Suppressor macrophage treated with lipopolysaccharide for 4 hours (primary cell): ENCODE measurements at regions not wholly inside any gene's neighbourhood (a gene's known extent, or its start where the extent isn't known, plus 50 kb on each side); places are given as distances from the start of the nearest gene placed in this dataset.
"Not testable (repeated sequence)": the region's sequence is repeated elsewhere in the genome, so short reads cannot be mapped to it uniquely, and the experiment has no call there.

Experiments
- DNase-seq: peaks from one replicate; pipeline ENCODE4 v3.0.0-alpha.2; 2020

DNA sequence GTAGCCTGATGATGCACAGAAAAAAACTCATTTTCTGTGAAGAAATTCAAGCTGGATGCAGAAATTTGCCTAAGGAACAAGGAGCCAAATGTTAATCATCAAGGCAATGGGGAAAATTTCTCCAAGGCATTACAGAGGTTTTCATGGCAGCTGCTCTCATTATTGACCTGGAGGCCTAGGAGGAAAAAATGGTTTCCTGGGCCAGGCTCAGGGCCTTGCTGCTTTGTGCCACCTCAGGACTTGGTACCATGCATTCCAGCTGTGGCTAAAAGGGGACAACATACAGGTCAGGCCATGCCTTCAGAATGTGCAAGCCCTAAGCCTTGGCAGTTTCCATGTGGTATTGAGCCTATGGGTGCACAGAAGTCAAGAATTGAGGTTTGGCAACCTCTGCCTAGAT is 1320.1 kb upstream of the MIR17HG start:
- DNase-seq, result no peak

DNA sequence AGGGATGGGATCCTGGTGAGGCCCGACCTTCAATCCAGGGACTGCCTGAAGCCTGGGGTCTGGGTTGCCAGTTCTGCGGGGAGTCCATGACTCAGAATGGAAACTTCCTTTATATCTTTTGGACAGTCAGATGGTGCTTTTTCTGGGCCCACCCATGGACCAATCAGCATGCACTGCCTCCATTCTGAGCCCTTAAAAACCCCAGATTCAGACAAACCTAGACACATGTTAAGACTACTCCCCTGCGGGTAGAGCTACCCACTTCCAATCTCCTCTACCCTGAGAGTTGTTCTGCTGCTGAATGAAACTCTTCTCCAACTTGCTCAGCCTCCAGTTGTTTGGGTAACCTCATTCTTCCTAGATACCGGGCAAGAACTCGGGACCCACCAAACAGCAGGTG is 1315.2 kb upstream of the MIR17HG start:
- DNase-seq, result no peak

DNA sequence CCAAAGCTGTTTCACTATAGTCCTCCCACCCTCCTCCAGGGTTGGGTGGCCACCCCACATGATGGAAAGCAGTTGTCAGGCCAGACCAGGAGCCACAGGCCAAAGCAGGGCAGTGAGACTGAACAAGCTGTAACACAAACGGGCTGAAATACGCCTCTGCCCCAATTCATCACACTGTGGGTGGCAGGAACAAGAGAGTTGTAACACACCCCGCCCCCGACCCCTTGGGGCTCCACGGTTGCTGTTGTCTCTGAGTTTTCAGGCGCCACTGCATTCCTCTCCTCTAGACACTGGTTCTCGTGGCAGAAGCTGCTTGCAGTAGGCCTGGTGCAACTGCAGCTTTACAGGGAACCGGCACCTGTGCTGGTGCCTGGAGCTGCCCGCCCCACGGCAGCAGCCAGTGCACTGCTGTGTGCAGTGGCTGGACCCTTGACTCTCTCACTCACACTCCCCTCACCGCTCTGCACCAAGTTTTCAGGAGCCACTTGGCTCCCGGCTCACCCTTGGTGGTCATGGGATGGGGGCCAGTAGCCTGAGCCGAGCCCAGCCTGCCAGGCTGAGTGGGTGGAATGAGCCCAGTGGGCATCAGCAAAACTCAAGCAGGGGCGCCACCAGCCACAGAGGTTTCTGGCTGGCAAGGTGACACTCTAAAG is 1314.5 kb upstream of the MIR17HG start:
- no peak for DNase-seq

DNA sequence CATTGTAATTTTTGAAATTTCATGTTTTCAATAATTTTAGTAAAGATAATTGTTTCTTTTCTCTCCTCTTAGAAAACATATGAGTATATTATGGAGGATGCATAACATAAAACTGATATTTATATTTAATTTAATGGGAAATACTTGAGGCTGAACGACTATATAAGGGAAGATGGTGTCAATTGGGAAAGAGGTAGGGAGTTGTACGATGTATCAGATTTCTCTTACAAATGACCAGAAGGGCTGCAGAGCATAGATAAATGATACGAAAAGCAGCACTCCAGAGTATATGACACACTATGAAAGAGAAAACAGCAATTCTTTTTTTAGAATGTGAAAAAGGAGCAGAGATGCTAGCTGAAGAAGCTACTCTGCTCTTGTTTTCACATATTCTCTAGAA is 1308.0 kb upstream of the MIR17HG start:
- no peak for DNase-seq

DNA sequence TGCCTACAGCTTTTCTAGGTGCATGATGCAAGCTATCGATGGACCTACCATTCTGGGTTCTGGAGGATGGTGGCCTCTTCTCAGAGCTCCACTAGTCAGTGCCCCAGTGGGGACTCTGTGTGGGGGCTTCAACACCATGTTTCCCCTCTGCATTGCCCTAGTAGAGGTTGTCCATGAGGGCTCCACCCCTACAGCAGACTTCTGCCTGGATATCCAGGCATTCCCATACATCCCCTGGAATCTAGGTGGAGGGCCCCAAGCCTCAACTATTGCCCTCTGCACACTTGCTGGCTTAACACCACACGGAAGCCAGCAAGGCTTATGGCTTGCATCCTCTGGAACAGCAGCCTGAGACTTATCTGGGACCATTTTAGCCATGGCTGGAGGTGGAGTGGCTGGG is 1299.9 kb upstream of the MIR17HG start:
- no peak for DNase-seq

DNA sequence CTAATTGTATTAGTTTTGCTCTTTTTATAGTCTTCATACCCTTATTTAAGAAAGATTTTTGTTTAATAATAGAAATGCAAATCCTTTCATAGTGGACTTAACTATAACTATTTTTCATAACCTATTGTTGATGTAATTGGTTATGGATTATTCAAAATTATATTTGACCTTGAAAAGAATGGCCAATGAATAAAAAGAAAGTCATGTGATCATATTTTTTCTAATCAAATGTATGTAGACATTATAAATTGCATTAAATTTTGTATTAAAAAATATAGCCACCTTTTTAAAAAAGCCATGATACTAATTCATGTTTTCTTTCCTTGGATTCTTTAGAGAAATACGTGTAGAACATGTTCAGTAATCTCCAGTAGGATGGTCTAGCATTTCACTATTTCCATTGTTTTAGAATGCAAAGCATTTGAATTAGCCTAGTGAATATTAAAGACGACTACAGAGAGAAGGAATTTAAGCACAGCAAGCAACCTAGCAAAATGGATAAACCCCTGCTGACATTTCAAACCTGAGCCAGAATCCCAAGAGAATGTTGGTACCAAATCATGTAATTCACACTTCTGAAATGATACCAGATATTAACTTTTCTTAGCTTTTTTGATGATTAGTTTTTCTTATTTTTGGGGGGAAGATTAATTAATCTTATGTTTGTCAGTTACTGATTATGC is 1297.4 kb upstream of the MIR17HG start:
- DNase-seq, result no peak

DNA sequence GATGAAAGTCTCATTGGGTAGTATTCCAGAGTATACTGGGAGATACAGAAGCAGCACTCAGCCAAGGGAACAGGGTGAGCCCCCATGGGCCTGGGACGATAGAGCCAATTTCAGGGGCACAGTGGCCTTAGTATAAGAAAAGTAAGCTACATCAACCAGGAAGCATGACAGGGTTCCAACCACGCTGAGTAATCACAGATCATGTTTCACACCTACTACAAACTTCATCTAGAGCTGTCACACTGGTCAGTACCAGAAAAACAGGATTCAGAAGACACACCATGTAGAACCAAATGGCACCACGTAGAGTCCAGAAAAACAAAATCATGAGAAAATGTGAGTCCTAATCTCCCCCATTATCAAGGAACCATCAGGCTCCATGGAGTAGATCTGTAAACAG is 1292.4 kb upstream of the MIR17HG start:
- no peak for DNase-seq

DNA sequence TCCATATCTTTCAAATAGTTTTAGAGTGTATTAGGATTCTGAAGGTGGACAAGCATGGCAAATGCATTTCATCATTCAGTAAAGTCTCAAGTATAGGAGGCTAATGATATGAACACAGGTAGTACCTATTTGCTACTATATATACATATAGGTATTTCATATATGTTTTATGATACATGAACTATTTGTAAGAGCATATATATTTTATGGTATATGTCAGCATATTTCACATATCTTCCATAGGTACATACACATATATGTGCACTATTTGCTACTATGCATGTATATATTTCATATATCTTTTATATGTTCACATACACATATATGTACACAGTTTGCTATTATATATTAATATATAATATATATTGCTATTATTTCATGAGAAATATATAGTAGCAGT is 1291.7 kb upstream of the MIR17HG start:
- DNase-seq, result no peak

DNA sequence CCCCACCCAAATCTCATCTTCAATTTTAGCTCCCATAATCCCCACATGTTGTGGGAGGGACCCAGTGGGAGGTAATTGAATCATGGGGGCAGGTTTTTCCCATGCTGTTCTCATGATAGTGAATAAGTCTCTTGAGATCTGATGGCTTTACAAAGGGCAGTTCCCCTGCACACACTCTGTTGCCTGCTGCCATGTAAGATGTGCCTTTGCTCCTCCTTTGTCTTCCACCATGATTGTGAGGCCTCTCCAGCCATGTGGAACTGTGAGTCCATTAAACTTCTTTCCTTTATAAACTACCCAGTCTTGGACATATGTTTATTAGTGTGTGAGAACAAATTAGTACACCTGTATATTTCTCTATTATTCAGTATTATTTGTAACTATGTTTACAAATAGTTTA is 1283.3 kb upstream of the MIR17HG start:
- DNase-seq, result not testable (repeated sequence)

DNA sequence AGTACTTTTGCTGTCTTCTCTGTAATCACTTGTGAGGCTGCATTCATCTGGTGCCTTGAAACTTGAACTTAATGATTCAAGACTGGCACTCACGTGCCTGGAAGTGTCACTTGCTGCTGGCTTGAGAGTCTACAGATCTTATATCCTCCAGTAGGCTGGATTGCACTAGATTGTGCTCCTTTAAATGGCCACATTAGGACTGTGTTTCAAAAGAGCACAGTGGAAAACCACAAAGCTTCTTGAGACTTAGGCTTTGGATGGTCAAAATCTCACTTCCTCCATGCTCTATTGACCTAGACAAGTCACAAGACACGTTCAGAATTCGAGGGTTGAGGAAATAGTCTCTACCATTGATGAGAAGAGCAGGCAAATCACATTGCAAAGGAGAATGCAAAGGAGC is 1278.8 kb upstream of the MIR17HG start:
- DNase-seq, result no peak

DNA sequence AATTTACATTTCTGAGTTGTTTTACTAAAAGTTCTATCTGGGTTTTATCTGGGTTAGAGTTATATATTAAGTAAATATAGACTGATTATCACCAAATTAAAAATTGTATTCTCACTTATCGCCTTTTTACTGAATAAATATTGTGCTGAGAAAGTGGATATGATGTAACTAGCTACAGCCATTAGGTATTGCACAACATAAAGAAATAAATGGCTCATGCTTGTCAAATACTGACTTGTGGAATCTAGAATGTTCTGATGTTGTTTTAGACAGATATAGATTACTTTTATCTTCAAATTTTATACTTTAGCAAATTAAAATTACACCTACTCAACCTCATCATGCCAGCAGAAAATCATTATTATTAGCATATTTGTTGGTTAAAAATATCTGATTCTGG is 1277.1 kb upstream of the MIR17HG start:
- DNase-seq, result no peak

DNA sequence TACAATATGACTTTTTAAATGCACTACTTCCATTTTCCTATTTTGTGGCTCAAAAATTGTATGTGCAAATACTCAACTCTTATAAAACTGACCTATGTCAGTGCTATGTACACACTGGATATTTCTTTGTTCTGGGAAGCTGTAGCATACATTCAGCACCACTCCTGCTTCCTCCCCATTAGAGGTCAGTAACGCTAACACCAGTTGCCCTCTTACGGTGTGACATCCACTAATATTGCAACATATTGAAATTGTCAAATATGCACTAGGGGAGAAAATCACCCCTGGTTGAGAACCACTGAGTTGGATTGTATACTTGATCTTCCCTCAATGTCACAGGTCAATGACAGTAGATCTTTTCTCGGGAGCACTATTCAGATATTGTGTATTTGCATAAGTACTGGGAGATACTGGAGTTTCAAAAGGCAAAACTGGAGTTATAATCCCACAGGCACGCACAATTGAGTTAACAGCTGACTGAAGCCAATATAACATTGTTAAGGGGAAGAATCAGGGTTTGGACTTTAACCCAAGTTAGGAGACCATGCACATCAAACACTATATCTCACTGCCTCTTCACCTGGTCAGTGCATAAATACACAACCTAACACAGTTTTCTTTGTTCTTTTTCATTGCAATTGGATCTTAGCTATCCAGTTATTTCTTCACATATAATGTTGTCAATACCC is 1276.5 kb upstream of the MIR17HG start:
- DNase-seq, result no peak

DNA sequence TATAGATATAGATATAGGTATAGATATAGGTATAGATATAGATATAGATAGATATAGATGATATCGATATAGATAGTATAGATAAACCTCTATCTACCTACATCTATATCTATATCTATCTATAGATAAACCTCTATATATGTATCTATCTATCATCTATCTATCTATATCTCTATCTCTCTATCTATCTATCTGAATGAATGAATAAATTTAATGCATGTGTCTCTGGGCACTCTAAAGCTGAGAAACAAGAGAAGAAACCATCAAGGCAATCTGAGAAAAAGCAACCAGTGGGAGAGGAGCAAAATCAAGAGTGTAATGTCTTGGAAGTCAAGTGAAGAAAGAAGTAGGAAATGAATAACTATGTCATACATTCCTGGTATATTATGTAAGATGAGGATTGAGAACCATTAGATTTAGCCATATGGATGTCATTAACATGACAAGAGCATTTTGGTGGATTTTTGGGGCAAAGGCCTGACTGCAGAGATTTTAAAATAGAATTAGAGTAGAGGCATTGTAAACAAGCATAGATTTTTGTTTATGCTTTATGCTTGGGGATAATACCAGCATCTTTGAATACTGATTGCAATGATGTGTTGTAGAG is 1262.7 kb upstream of the MIR17HG start:
- DNase-seq, result no peak

DNA sequence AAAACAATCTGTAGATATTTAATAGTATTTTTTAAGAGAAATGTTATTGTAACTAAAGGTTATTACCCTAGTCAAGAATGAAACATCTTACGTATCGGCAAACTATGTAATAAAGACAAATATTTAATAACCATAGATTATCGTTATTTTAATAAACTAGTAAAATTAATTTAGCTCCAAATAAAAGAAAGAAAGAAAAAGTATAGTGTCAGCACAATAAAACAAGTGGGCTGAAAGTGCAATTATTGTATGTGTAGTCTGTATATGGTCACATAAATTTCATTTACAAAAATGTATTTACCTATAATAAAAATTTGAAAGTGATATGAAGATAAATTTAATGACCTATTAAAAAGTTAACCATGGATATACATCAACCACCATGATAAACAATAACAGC is 1258.4 kb upstream of the MIR17HG start:
- no peak for DNase-seq

DNA sequence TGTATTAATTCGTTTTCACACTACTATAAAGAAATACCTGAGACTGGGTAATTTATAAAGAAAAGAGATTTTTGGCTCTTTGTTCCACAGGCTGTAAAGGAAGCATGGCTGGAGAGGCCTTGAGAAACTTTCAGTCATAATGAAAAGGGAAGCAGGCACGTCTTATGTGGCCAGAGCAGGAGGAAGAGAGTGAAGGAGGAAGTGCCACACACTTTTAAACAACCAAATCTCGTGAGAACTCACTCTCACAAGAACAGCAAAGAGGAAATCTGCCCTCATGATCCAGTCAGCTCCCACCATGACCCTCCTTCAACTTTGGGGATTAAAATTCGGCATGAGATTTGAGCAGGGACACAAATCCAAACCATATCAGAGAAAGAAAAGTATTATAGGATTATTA is 1255.9 kb upstream of the MIR17HG start:
- peak; percentile 1 for DNase-seq

DNA sequence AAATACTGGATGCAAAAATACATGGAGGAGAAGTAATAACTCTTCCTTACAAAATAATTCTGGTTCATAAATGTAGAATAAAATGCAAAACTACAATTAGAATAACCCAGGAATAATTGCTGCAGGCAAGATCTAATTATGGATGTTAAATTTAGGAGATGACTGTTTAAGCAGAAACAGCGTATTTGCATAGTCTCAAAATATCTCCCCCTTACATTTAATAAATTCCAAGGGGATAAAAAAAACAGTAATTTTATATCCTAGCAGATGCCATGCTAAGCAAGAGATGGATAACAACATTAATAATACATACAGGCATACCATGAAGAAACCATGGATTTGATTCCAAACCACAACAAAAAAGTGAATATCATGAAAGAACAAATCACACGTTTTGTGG is 1253.1 kb upstream of the MIR17HG start:
- DNase-seq, result no peak

DNA sequence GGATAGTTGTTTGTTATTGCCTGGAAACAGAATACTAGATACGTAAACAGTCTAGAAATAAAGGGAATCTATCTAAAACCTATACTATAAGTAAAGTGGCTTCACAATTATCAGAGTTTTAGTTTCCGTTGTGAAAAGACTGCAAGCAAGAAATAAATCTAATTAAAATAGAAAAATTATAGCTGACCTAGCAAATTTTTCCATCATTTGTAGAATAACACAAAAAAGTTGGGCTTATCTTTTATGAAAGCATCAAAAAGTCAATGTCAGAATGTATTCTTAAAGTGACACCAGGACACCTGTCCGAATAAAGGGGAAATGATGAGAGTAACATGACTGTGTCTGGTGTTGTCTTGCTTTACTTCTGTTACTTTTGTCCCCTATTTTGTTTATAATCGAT is 1248.9 kb upstream of the MIR17HG start:
- DNase-seq, result no peak

DNA sequence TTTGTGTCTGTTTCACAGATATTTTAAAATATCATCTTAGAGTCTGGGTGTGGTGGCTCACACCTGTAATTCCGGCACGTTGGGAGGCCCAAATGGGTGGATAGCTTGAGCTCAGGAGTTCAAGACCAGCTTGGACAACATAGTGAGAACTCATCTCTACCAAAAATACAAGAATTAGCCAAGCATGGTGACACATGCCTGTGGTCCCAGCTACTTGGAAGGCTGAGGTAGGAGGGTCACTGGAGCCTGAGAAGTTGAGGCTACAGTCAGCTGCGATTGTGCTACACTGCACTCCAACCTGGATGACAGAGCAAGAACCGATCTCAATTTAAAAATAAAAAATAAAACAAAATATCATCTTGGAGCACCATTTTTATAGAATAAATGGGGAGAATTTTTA is 1247.6 kb upstream of the MIR17HG start:
- no peak for DNase-seq

DNA sequence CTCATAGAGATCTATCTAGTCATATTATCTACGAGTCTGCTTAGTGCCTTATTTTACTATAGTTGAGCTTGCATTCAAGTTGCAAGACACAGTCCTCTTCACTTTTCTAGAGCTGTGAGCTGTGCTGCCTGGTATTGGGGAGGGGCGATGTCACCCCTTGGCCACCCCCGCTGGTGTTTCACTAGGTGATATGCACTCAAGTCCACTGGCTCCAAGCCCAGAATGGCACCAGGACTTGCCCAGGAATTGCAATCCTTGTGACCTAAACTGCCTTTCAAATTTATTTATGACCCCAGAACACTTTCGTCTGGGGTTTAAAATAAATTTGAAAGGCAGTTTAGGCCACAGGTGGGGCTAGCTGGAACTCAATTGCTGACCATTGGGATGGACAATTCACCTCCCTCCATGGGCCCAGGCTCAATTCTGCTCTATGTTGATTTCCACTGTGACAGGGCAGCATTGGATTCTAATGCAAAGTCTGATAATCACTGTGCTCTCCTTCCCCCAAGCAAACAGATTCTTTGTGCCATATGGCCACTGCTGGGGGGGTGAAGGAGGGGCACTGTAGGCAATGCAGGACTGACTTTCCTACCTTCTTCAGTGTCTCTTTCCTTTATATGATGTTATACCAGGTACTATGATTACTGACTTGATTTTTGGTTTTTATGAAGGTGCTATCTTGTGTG is 1244.2 kb upstream of the MIR17HG start:
- no peak for DNase-seq

DNA sequence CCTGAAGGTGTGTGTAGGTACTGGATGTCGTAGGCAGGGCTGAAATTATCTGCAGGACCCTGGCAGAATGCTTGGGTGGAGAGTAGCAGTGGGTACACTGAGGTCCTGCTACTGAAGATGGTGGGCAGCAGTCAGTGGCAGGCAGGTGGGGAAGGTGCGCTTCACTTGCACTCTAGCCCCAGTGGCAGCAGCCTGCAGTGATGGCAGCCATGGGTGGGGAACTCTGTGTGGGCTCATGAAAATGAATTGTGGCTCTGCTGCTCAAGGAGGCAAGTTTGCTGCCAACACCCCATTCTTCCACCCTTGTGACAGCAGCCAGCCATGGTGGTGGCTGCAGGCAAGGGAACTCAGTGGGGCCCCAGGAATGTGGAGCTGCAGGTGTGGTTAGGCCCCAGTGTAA is 1242.7 kb upstream of the MIR17HG start:
- no peak for DNase-seq

DNA sequence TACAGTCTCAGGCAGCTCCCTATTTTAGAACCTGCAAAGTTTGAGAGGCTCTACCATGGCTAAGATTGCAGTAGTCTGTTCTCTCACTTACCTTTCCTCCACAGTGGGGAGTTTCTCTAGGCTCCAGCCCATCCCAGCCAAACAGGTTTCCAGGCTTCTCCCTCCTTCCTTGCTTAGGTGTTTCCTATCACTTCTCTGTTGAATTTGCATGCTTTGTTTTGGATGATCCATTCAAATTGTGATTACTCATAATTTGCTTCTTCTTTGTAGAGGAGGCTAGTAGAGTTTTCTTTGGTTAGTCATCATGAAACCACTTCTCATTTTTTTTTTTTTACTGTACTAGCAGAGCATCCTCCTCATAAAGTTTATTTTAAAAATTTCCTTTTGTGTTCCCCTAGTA is 1242.2 kb upstream of the MIR17HG start:
- no peak for DNase-seq

DNA sequence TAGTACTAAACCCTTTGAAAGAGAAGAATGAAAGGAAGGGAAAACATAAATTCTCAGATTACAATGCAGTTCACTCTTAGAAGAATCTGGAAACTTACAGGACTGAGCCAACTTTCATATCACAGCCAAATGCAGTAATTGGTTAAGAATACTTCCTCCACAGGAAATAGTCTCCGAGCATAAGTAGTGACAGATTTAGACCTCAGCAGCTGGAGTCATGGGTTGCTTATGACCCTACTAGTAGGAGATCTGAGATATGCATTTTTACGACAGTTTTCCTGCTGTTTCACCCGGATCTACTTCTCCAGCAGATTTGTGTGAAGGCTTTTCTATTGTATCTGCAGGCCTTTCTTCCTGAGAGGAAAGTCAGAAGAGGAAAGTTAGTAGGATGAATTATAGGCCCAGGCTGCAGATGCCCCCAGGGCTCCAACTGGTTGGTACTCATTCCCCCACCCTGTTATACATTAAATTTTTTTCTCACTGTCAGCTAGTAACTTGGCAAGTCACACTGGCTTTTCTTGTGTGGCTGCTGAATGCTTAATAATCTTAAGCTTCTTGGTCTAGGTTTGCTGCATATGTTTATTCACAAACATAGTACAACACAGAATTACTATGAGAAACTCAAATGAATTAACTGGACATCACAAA is 1241.5 kb upstream of the MIR17HG start:
- DNase-seq, result no peak

DNA sequence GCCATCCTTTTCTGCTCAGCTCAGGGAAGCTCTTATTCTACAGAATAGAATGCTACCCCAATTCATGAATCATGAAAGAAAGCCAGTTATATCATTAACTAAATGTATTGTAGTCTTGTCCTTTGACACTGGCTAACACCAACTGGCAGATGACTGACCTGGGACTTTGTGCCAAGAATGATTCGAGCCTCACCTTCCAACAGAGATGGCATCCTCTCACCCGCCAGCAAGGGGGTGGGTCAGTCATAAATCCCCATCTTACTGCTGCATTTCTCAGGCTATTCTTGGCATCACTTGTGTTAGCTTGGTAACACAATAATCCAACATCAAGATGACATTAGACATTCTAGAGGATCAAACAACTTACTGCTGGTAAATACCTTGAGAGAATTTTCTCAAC is 1239.8 kb upstream of the MIR17HG start:
- no peak for DNase-seq
